HG03469 (cell line): ENCODE measurements at regions not wholly inside any gene's neighbourhood (a gene's known extent, or its start where the extent isn't known, plus 50 kb on each side); places are given as distances from the start of the nearest gene placed in this dataset.
A peak's percentile ranks its signal among the peaks of the same experiment; 100 is the strongest.

ENCODE experiments used
- ATAC-seq: cut with Tn5 transposase; IDR thresholded peaks from one replicate; pipeline ENCODE4 v1.9.1; 2021; ENCODE audit warnings: mild to moderate bottlenecking, moderate library complexity, moderate number of reproducible peaks; ENCODE audit not compliant: unreplicated experiment

DNA sequence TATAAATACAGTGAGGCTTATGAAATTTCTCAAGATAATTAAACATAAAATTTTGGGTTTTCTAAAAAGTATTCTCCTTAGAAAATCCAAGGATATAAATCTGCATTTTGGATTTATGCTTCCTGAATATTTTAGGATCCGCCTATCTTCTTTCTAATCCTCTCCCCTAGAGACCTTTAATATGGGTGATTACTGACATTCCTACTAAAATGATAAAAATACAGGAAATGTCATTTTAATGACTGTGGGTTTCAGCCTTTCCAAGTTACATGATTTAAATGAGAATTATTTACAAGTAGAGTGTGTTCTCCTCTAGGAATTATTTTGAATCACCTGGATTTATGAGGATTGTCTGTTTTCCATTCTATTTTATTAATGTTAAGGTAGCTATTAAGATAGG is 150.4 kb downstream of the C7orf25 start:
- no peak for ATAC-seq

DNA sequence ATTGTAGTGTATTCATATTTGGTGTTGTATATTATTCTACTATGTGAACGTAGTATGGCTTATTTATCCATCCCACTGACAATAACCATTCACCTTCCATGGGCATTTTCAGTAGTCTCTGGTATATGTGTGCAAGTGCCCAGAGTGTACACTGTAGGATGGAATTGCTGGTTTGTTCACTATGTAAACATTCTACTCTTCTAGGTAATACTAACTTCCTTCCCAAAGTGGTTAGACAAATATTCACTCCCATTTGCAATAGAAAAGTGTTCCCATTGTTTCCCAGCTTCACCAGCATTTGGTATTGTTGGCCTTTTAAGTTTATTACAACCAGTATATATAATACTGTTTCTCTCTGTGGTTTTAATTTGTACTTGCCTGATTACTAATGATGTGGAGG is 153.7 kb downstream of the C7orf25 start:
- no peak for ATAC-seq

DNA sequence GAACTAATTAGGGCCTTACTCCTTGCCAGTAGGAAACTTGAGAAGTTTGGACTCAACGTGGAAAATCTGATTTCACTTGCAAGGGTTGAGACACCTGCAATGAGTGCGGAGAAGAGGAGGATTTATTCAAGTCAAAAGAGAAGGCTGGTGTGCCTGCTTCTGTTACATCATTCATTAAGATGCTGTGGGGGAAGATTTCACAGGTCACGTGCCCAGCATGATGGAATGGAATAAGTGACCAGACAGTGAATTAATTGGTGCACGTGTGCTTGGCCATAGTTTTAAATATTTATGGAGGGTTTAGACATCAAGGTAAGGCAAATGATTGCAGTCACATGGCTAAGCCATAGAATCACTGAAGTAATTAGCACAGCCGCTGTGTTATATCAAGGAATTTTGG is 155.0 kb downstream of the C7orf25 start:
- ATAC-seq: no peak

- ATAC-seq: no peak
These were observed 158.0 kb downstream of the C7orf25 start for GRCh38 chr7:42753811-42754363.

DNA sequence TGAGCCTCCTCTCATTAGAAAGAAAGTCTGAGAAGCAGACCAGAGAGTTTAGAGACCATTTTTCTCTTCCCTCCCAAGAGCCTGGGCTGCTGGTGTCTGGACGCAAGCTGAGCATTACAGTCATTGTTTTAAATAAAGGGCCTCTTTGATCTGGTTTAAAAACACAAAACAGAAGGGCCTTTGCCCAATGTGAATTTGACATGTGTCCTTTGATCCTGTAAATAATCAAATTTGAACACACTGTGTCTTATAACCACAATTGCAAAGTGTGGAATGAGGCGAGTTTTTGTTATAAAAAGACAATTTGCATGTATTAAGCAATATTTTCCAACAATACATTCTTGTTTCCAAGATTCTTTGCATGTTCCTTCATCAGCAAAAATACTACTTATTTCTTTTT is 158.5 kb downstream of the C7orf25 start:
- ATAC-seq: no peak

- no peak for ATAC-seq
These were observed 161.7 kb downstream of the C7orf25 start for GRCh38 chr7:42750172-42750571.

DNA sequence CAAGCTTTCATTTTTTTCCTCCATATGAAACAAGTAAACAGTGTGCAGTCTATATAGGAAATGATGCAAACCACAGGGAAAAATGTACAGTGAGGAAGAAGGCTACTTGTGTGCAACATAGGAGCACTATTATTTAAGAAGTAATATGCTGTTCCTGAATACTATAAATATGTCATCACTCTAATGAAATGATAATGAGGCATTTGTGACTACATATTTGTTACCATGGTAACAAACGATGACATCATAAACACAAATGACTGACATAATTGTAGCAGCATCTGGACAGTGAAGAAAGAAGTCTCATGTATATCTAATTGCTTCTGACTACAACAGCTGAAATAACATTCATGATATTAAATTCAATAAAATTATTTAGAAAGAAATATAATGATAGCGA is 164.8 kb downstream of the C7orf25 start:
- ATAC-seq: no peak

- ATAC-seq: no peak
These were observed 165.7 kb downstream of the C7orf25 start for GRCh38 chr7:42746214-42746613.

DNA sequence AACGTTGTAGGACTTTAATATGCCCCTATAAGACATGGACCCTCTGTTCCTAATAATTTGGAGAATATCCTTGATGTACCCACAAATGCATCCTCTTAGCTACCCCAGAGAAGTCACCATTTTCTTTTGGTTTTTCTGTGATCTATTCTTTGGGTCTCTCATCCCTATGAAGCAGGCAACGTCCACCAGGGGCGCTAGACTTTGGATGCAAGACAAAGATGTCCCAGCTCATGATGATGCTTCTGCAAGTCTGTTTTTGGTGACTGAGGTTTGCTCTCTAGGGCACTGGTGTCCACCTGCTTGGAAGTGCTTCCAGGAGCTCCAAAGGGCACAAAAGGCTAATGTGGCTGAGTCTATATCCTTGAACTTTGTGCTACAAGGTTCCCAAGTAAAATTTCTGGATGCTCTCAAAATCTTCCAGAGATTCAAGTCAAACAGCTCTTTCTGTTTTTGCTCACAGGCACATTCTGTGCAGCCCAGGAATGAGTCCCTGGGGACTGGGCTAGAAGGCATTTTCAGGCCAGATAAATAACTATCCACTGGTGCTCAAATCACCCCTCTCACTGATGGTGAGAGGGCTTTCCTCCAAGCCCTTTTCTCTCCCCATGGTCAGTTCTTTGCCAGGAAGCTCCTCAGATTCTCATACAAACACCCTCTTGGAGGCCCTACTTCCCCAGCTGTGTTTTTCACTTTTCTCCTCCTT is 166.4 kb downstream of the C7orf25 start:
- ATAC-seq: peak; percentile 42

GRCh38 chr7:42744746-42745145 is 167.1 kb downstream of the C7orf25 start:
- no peak for ATAC-seq

DNA sequence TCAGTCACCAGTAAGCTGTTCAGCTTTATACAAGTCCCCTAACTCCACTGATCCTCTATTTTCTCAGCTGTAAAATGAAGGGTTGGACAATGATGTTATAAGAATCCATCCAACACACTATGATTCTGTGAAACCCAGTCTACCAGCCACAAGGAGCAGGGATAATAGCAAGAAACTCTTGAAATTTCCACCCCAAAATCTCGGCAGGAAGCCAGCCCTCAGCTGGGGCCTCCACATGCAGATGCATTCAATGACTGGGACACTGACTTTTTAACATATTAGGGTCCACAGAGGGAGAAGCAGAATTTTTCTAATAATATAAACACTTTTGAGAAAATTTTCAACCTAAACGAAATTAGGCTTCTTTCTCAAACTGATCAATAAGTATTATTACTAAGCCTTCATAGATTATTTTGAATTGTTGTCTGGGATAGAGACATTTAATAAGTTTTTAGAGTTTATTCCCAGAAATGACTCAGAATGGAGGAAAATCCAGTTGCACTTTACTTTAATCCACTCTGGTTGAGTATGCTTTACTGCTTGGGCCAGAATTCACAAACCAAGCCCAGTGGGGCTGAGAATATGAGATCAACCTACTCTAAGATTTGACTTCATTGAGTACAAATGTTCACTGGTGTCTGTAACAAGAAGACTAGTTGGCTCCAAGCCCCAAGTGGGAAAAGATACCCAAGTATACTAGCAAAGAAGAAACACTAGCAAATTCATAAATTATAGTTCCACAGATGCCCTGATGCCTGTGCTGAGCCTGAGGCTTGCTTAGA is 168.6 kb downstream of the C7orf25 start:
- no peak for ATAC-seq

- ATAC-seq: no peak
These were observed 169.6 kb downstream of the C7orf25 start for GRCh38 chr7:42742318-42742717.

DNA sequence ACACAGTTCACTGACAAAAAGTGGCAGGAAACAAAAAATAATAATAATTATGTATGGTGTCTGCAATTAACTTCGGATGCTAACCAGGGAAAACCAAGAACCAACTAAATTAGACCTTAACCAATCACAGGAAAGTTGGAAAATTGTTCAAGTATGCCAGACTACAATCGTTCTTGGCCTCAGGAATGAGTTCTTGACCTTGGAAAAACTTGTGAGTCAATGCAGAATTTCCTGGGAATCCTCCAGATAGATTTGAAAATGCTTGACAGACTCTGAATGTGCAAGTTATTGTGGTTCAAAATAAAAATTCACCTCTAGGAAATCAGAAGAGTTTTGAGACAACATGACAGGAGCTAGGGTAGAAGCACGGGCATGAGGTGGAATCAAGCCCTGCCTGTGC is 171.5 kb downstream of the C7orf25 start:
- ATAC-seq: no peak

DNA sequence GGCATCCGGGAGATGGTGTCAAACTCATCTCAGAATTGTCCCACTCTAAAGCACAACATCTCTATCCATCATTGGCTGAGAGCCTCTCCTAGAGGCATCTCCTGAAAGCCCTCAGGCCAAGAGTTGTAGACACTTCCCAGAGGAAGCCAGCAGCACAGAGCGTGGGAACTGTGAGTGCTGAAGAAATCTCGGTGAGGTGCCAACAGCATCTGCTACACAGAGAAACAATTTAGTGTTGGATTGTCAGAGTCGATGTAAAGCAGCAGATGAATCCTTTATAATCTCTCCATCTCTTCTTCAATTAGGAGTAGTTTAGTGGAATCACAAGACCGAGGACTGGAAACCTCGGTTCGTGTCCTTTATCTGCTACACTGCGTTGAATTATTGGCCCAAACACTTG is 172.2 kb downstream of the C7orf25 start:
- no peak for ATAC-seq

- no peak for ATAC-seq
These were observed 174.9 kb downstream of the C7orf25 start for GRCh38 chr7:42736931-42737330.

- ATAC-seq: no peak
These were observed 176.8 kb downstream of the C7orf25 start for GRCh38 chr7:42735081-42735480.

DNA sequence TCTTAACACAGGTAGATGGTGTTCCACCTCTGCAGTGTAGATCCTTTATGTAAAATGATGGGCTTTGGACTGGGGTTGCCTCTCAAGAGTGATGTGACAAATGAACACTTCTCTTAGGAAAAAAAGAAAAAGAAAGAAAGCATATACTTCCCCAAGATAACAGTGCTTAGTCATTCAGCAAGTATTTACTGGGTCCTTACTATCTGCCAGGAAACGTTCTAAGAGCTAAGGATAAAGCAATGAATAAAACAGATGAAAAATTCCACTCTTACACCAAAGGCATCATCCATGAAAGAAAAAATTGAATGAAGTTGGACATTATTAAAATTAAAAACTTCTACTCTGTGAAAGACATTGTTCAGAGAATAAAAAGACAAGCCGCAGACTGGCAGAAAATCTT is 177.3 kb downstream of the C7orf25 start:
- no peak for ATAC-seq

DNA sequence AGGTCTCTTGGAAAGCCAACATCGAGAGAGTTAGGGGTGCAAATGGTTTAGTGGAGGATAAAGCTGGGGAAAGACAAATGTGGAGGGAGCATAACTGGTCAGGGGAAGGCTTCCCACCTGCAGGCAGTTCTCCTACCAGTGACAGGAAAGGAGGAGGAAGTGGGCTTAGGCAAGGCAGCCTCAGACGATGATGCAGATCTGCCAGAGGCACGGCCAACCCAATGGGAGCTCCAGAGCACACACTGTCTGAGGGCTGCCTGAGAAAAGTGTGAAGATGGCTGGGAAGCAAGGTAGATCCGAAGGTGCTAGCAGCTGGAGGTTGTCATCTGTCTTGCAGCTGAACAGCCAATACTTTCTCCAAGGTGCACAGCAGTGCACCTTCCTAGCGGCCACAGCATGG is 178.8 kb downstream of the C7orf25 start:
- no peak for ATAC-seq

- no peak for ATAC-seq
These were observed 181.3 kb downstream of the C7orf25 start for GRCh38 chr7:42730586-42730985.

DNA sequence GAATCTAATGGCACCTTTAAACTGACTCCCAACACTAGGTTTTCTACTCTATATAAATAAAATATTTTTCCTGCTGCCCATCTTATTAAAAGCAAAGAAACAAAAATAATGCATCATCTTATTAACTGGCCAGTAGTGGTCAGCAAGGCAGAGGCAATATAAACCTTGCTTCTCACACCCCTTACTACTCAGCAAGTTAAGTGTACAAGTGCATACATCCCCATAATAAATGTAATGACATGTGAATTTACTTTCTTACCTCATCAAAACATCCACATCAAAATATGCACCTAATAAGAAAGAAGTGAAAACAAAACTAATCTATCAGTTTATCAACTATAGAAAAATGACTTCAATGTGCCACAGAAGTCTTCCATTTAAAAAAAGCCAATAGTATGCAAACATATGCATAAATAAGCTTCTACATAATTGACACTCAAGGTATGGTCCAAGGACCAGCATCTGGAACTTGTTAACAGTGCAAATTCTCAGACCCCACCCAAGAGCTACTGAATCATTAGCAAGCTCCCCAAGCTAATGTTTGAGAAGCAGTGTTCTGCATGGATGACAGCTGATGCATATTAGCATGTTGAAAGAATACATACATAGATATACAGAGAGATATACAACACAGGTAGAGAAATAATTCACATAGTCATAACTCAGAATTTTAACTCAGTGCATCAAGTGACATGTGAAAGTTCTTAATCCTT is 182.7 kb downstream of the C7orf25 start:
- no peak for ATAC-seq

DNA sequence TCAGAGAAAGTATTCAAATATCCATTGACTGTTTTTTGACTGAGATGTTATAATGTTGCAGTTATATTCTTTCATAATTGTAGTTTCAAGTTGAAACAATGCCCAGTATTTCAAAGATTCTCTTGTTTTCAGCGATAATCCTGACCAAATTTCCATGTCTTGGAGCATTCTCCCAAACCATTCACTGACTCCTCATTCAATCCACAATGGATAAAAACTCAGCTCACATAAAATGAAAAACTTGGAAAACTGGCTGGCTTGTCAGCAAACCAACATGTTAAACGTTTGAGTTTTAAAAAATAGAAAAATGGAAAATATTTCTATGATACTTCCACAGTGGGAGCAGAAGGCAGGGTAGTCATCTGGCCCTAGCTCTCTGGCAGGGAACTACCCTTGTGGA is 184.4 kb downstream of the C7orf25 start:
- ATAC-seq: no peak
